ENCODE measurements at regions not wholly inside any gene's neighbourhood (a gene's known extent, or its start where the extent isn't known, plus 50 kb on each side); places are given as distances from the start of the nearest gene placed in this dataset.

- H3K9me3 ChIP-seq: no peaks in the 10 kb centered on the region
- DNase-seq: no peak
- WGBS, 2 donors (ENCODE audit: low coverage in 1 of 2): 75 to 79% methylated on average over 3 to 4 of the region's 4 CpGs
- H3K27ac ChIP-seq: no peak overlapping the region
- no peak overlapping the region for H3K4me3 ChIP-seq
- no peak for TF ChIP-seq EP300 (IDR thresholded peaks at IDR 0.05; ENCODE audit: low read depth)
- TF ChIP-seq CTCF (IDR thresholded peaks at IDR 0.05): no peak
- TF ChIP-seq POLR2AphosphoS5 (IDR thresholded peaks at IDR 0.05): no peak
- TF ChIP-seq POLR2A (IDR thresholded peaks at IDR 0.05): no peak
- in situ Hi-C loops (cut with MboI; ENCODE audit: low pct_ligation_motif_present in 1 of 4, low pct_unique_long_range_greater_than_20kb in 1 of 4, low sequenced_read_pairs in 3 of 4): no loop called here
- H3K27me3 ChIP-seq: no peaks in the 10 kb centered on the region
- H3K4me1 ChIP-seq: no peaks in the 10 kb centered on the region
- intact Hi-C loops (cut with DNase I; ENCODE audit: low total_unique reads): no loop called here
- H3K36me3 ChIP-seq: no peaks in the 10 kb centered on the region
Measured at GRCh38 chr12:114968727-114969126, 284.8 kb upstream of the TBX3 start.

GRCh38 chr12:114967151-114967550 lies 283.2 kb upstream of the TBX3 start:
- 71 to 91% methylated on average over 5 of the region's 5 CpGs for WGBS, 2 donors (ENCODE audit: low coverage in 1 of 2)
- no peaks in the 10 kb centered on the region for H3K36me3 ChIP-seq
- intact Hi-C loops (cut with DNase I; ENCODE audit: low total_unique reads) (no loop called here), in situ Hi-C loops (cut with MboI; ENCODE audit: low pct_ligation_motif_present in 1 of 4, low pct_unique_long_range_greater_than_20kb in 1 of 4, low sequenced_read_pairs in 3 of 4) (no loop called here)
- H3K4me3 ChIP-seq: no peak overlapping the region
- no peak for DNase-seq
- H3K27ac ChIP-seq: no peak overlapping the region
- H3K4me1 ChIP-seq: no peaks in the 10 kb centered on the region
- H3K27me3 ChIP-seq: no peaks in the 10 kb centered on the region
- H3K9me3 ChIP-seq: no peaks in the 10 kb centered on the region
- TF ChIP-seq CTCF (IDR thresholded peaks at IDR 0.05): no peak
- no peak for TF ChIP-seq POLR2A (IDR thresholded peaks at IDR 0.05)
- TF ChIP-seq POLR2AphosphoS5 (IDR thresholded peaks at IDR 0.05): no peak
- TF ChIP-seq EP300 (IDR thresholded peaks at IDR 0.05; ENCODE audit: low read depth): no peak

- H3K36me3 ChIP-seq: no peaks in the 10 kb centered on the region
- no peak for TF ChIP-seq POLR2AphosphoS5 (IDR thresholded peaks at IDR 0.05)
- no peak for TF ChIP-seq POLR2A (IDR thresholded peaks at IDR 0.05)
- no peak for TF ChIP-seq CTCF (IDR thresholded peaks at IDR 0.05)
- TF ChIP-seq EP300 (IDR thresholded peaks at IDR 0.05; ENCODE audit: low read depth): no peak
- no peak overlapping the region for H3K4me3 ChIP-seq
- no peaks in the 10 kb centered on the region for H3K9me3 ChIP-seq
- 92% methylated on average over 2 of the region's 2 CpGs for WGBS, 2 donors (ENCODE audit: low coverage in 1 of 2)
- no peak overlapping the region for H3K27ac ChIP-seq
- in situ Hi-C loops (cut with MboI; ENCODE audit: low pct_ligation_motif_present in 1 of 4, low pct_unique_long_range_greater_than_20kb in 1 of 4, low sequenced_read_pairs in 3 of 4): no loop called here
- no peaks in the 10 kb centered on the region for H3K27me3 ChIP-seq
- intact Hi-C loops (cut with DNase I; ENCODE audit: low total_unique reads): no loop called here
- no peak for DNase-seq
- no peaks in the 10 kb centered on the region for H3K4me1 ChIP-seq
Measured at GRCh38 chr12:114964841-114965240, 280.9 kb upstream of the TBX3 start.

- Histone ChIP-seq H3K4me1 (no peaks in the 10 kb centered on the region), H3K9me3 (no peaks in the 10 kb centered on the region), H3K4me3 (no peak overlapping the region), H3K27ac (no peak overlapping the region), H3K36me3 (no peaks in the 10 kb centered on the region), H3K27me3 (no peaks in the 10 kb centered on the region)
- in situ Hi-C loops (cut with MboI; ENCODE audit: low pct_ligation_motif_present in 1 of 4, low pct_unique_long_range_greater_than_20kb in 1 of 4, low sequenced_read_pairs in 3 of 4) (no loop called here), intact Hi-C loops (cut with DNase I; ENCODE audit: low total_unique reads) (no loop called here)
- 68 to 86% methylated on average over 3 to 4 of the region's 4 CpGs for WGBS, 2 donors (ENCODE audit: low coverage in 1 of 2)
- no peak for DNase-seq
- TF ChIP-seq EP300 (IDR thresholded peaks at IDR 0.05; ENCODE audit: low read depth) (no peak), CTCF (IDR thresholded peaks at IDR 0.05) (no peak), POLR2AphosphoS5 (IDR thresholded peaks at IDR 0.05) (no peak), POLR2A (IDR thresholded peaks at IDR 0.05) (no peak)
Measured at GRCh38 chr12:114963846-114964245, 279.9 kb upstream of the TBX3 start.
